H9 (cell line): ENCODE measurements at regions not wholly inside any gene's neighbourhood (a gene's known extent, or its start where the extent isn't known, plus 50 kb on each side); places are given as distances from the start of the nearest gene placed in this dataset.

Source experiments
- DNase-seq: peaks from one replicate; pipeline ENCODE4 v3.0.0-alpha.2; 2017
- H2AFZ ChIP-seq: one replicate; pipeline ENCODE4 v1.6.1; 2013; ENCODE audit warnings: mild to moderate bottlenecking, low read length, control low read depth, moderate library complexity
- H2AK5ac ChIP-seq: 2 replicates; pipeline ENCODE4 v1.6.1; 2013; ENCODE audit warnings: low read length, control low read depth, mixed read lengths; ENCODE audit not compliant: insufficient read length
- H2BK120ac ChIP-seq: one replicate; pipeline ENCODE4 v1.6.1; 2013; ENCODE audit warnings: low read depth, mild to moderate bottlenecking, low read length, control low read depth, inconsistent platforms; ENCODE audit not compliant: poor library complexity, severe bottlenecking
- H2BK12ac ChIP-seq: 2 replicates; pipeline ENCODE4 v1.6.1; 2013; ENCODE audit warnings: low read length, control low read depth, mixed read lengths, low read depth; ENCODE audit not compliant: insufficient read length
- H2BK15ac ChIP-seq: 2 replicates; pipeline ENCODE4 v1.6.1; 2013; ENCODE audit warnings: low read depth, low read length, control low read depth
- H2BK20ac ChIP-seq: one replicate; pipeline ENCODE4 v1.6.1; 2013; ENCODE audit warnings: low read depth, mild to moderate bottlenecking, low read length, control low read depth, inconsistent platforms; ENCODE audit not compliant: poor library complexity, severe bottlenecking
- H2BK5ac ChIP-seq: 2 replicates; pipeline ENCODE4 v1.6.1; 2013; ENCODE audit warnings: low read length, control low read depth, mixed read lengths; ENCODE audit not compliant: insufficient read length
- H3K14ac ChIP-seq: 2 replicates; pipeline ENCODE4 v1.6.1; 2013; ENCODE audit warnings: low read length, control low read depth; ENCODE audit not compliant: insufficient read depth
- H3K18ac ChIP-seq: 2 replicates; pipeline ENCODE4 v1.6.1; 2013; ENCODE audit warnings: low read depth, mild to moderate bottlenecking, mixed read lengths, low read length, control low read depth; ENCODE audit not compliant: insufficient read length
- H3K23ac ChIP-seq: 2 replicates; pipeline ENCODE4 v1.6.1; 2013; ENCODE audit warnings: low read length, control low read depth, mixed read lengths, low read depth; ENCODE audit not compliant: insufficient read length
- H3K23me2 ChIP-seq: 2 replicates; pipeline ENCODE4 v1.6.1; 2013; ENCODE audit warnings: low read depth, mild to moderate bottlenecking, mixed read lengths, low read length, control low read depth; ENCODE audit not compliant: insufficient read length, poor library complexity, severe bottlenecking
- H3K27ac ChIP-seq: 2 replicates; pipeline ENCODE4 v1.5.1; 2013; ENCODE audit warnings: low read length, control low read depth, mixed read lengths, low read depth; ENCODE audit not compliant: insufficient read length
- H3K27me3 ChIP-seq: 2 replicates; pipeline ENCODE4 v1.6.1; 2013; ENCODE audit warnings: low read length, control low read depth, inconsistent platforms; ENCODE audit not compliant: insufficient read depth
- H3K4ac ChIP-seq: 2 replicates; pipeline ENCODE4 v1.6.1; 2013; ENCODE audit warnings: low read depth, mild to moderate bottlenecking, control low read depth, inconsistent platforms, low read length, moderate library complexity
- H3K4me1 ChIP-seq: 2 replicates; pipeline ENCODE4 v1.6.1; 2013; ENCODE audit warnings: low read length, control low read depth, inconsistent platforms; ENCODE audit not compliant: insufficient read depth
- H3K4me2 ChIP-seq: 2 replicates; pipeline ENCODE4 v1.6.1; 2013; ENCODE audit warnings: low read length, control low read depth, mixed read lengths; ENCODE audit not compliant: insufficient read length, insufficient read depth
- H3K56ac ChIP-seq: 2 replicates; pipeline ENCODE4 v1.6.1; 2013; ENCODE audit warnings: low read depth, mild to moderate bottlenecking, mixed read lengths, low read length, control low read depth; ENCODE audit not compliant: insufficient read length
- H3K79me1 ChIP-seq: 2 replicates; pipeline ENCODE4 v1.6.1; 2013; ENCODE audit warnings: low read depth, mild to moderate bottlenecking, moderate library complexity, low read length, control low read depth, inconsistent platforms; ENCODE audit not compliant: insufficient read depth, poor library complexity, severe bottlenecking
- H3K79me2 ChIP-seq: 2 replicates; pipeline ENCODE4 v1.6.1; 2013; ENCODE audit warnings: low read length, control low read depth, inconsistent platforms; ENCODE audit not compliant: insufficient read depth
- H3K9ac ChIP-seq: 2 replicates; pipeline ENCODE4 v1.6.1; 2013; ENCODE audit warnings: low read length, control low read depth, mixed read lengths; ENCODE audit not compliant: insufficient read length; ENCODE audit errors: extremely low read depth
- H3K9me3 ChIP-seq: one replicate; pipeline ENCODE4 v1.6.1; 2013; ENCODE audit warnings: low read depth, low read length, inconsistent platforms; ENCODE audit not compliant: control insufficient read depth
- H3T11ph ChIP-seq: one replicate; pipeline ENCODE4 v1.6.1; 2013; ENCODE audit warnings: mild to moderate bottlenecking, low read length, control low read depth, inconsistent platforms
- H4K20me1 ChIP-seq: one replicate; pipeline ENCODE4 v1.6.1; 2013; ENCODE audit not compliant: control insufficient read depth, insufficient read length, insufficient read depth
- H4K5ac ChIP-seq: 2 replicates; pipeline ENCODE4 v1.6.1; 2013; ENCODE audit warnings: low read depth, mild to moderate bottlenecking, mixed read lengths, low read length, control low read depth; ENCODE audit not compliant: insufficient read length
- H4K8ac ChIP-seq: replicated peaks from 2 replicates; pipeline ENCODE4 v1.6.1; 2013; ENCODE audit warnings: low read length, control low read depth, mixed read lengths, low read depth; ENCODE audit not compliant: insufficient read length
- H4K91ac ChIP-seq: 2 replicates; pipeline ENCODE4 v1.6.1; 2013; ENCODE audit warnings: low read depth, mild to moderate bottlenecking, moderate library complexity, mixed read lengths, low read length, control low read depth; ENCODE audit not compliant: insufficient read length
- H3K27ac Mint-ChIP-seq, 3 experiments: 2 replicates in 2 of 3; 3 replicates in 1 of 3; pipeline ENCODE4 v1.8.0; 2020 to 2021; ENCODE audit warnings: mixed read lengths in 3 of 3, mild to moderate bottlenecking in 1 of 3, moderate library complexity in 1 of 3
- H3K27me3 Mint-ChIP-seq: 2 replicates; pipeline ENCODE4 v1.8.0; 2021; ENCODE audit warnings: low read depth, mild to moderate bottlenecking, moderate library complexity, mixed read lengths
- H3K36me3 Mint-ChIP-seq, 3 experiments: 2 replicates in 2 of 3; 3 replicates in 1 of 3; pipeline ENCODE4 v1.8.0; 2020 to 2021; ENCODE audit warnings: low read depth in 3 of 3, mixed read lengths in 3 of 3; ENCODE audit not compliant: insufficient read depth in 1 of 3
- H3K4me1 Mint-ChIP-seq, 2 experiments: 2 replicates each; pipeline ENCODE4 v1.8.0; 2020; ENCODE audit warnings: mixed read lengths in 2 of 2
- H3K4me3 Mint-ChIP-seq, 2 experiments: 2 replicates in 1 of 2; 3 replicates in 1 of 2; pipeline ENCODE4 v1.8.0; 2020 to 2021; ENCODE audit warnings: mild to moderate bottlenecking in 2 of 2, mixed read lengths in 2 of 2, moderate library complexity in 1 of 2
- H3K9me3 Mint-ChIP-seq, 2 experiments: 2 replicates in 1 of 2; 3 replicates in 1 of 2; pipeline ENCODE4 v1.8.0; 2020; ENCODE audit warnings: mild to moderate bottlenecking in 2 of 2, mixed read lengths in 2 of 2, moderate library complexity in 1 of 2
- WGBS: extraction: QIAGEN DNeasy Blood & Tissue Kit; methylation state at CpG from one replicate; pipeline ENCODE4 v1.1.7; 2013; ENCODE audit warnings: missing lambda C conversion rate, low lambda C conversion rate, mixed read lengths; ENCODE audit not compliant: insufficient read length; ENCODE audit errors: extremely low coverage; 5-methylcytosine and 5-hydroxymethylcytosine counted together
- TF ChIP-seq, protein P1 (sequence below): fragments of 200-600 bp; sonication (generic); conservative IDR thresholded peaks from 3 replicates; pipeline ENCODE4 v1.8.0; 2021; ENCODE audit warnings: antibody characterized with exemption, mild to moderate bottlenecking

DNA sequence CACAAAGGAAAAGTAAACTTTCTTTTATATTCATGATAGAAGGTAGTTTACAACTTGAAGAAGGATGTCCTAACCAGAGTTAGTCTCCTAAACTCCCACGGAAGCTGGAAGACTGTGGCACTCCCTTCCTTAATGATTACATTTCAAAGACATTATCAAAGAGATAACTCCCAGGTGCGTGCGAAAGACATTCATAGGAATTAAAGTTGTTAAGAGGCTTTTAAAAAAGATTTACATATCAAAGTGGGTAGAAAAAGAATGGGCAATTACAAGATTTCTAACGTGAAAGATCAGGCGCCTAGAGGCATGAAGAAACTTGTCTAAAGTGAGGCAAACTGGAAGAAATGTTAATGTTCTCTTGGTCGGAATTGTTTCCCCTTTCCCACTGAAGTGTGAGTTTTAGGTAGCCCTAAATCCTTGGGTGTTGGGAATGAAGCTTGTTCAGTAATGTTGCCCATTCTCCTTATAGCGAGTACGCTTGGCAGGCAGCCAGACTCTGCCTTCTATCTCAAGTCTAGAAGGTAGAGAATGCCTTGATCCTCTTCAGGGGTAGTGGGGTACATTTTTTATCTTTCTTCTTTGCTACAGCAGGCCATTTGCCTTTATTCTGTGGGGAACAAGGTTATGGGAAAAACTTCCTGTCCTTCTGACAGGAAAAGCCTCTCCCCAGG lies 642.0 kb downstream of the SLC6A15 start:
- Histone ChIP-seq H2AFZ (no peak overlapping the region), H3K14ac (no peak overlapping the region), H3K27me3 (peaks cover 4% of the 10 kb centered on the region; the same call in 1 of the 2 replicates), H2BK120ac (no peak overlapping the region), H3K4ac (no peak overlapping the region), H4K8ac (no peak overlapping the region), H2BK15ac (no peak overlapping the region), H4K91ac (no peak overlapping the region), H2AK5ac (no peak overlapping the region), H3K79me1 (no peaks in the 10 kb centered on the region), H3K9me3 (no peaks in the 10 kb centered on the region), H3K23me2 (no peaks in the 10 kb centered on the region), H3K23ac (no peak overlapping the region), H3K9ac (no peak overlapping the region), H2BK5ac (no peak overlapping the region), H3K27ac (no peak overlapping the region), H2BK12ac (no peak overlapping the region), H3K4me2 (no peak overlapping the region), H4K20me1 (no peaks in the 10 kb centered on the region), H3K18ac (no peak overlapping the region), H3K79me2 (no peaks in the 10 kb centered on the region), H2BK20ac (no peak overlapping the region), H4K5ac (no peak overlapping the region), H3K56ac (no peak overlapping the region), H3T11ph (no peak overlapping the region), H3K4me1 (peaks cover 2% of the 10 kb centered on the region; the same call in 1 of the 2 replicates)
- H3K9me3 Mint-ChIP-seq: no peaks in the 10 kb centered on the region
- TF ChIP-seq, protein P1, sequence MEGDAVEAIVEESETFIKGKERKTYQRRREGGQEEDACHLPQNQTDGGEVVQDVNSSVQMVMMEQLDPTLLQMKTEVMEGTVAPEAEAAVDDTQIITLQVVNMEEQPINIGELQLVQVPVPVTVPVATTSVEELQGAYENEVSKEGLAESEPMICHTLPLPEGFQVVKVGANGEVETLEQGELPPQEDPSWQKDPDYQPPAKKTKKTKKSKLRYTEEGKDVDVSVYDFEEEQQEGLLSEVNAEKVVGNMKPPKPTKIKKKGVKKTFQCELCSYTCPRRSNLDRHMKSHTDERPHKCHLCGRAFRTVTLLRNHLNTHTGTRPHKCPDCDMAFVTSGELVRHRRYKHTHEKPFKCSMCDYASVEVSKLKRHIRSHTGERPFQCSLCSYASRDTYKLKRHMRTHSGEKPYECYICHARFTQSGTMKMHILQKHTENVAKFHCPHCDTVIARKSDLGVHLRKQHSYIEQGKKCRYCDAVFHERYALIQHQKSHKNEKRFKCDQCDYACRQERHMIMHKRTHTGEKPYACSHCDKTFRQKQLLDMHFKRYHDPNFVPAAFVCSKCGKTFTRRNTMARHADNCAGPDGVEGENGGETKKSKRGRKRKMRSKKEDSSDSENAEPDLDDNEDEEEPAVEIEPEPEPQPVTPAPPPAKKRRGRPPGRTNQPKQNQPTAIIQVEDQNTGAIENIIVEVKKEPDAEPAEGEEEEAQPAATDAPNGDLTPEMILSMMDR: no peak
- no peak for DNase-seq
- H3K4me3 Mint-ChIP-seq: no peak overlapping the region
- no peaks in the 10 kb centered on the region for H3K36me3 Mint-ChIP-seq
- WGBS: no CpG with 5 or more reads among the region's 8 CpGs
- peaks cover 52% of the 10 kb centered on the region for H3K27me3 Mint-ChIP-seq
- H3K27ac Mint-ChIP-seq: no peak overlapping the region
- H3K4me1 Mint-ChIP-seq: peaks cover 11 to 13% of the 10 kb centered on the region in 2 experiments
